ENCODE measurements at regions not wholly inside any gene's neighbourhood (a gene's known extent, or its start where the extent isn't known, plus 50 kb on each side); places are given as distances from the start of the nearest gene placed in this dataset.

DNA sequence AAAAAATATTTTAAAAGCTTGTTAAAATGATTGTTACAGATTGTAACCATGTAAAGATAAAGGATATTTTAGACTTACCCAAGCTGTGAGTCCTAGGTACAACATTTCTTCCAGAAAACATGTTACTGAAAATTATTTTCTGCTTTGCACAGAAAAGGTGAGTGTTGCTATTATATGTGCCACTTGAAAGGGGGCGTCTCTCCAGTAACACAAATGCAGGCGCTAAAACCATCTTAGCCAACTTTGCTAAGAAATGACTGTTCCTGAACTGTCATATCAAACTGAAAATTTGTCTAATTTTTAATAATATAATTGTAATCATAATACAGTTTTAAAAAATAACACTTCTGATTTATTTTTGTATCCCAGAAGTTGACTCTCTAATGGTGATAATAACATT lies 75.6 kb upstream of the KRAS start:
- H3K4me1 ChIP-seq (ENCODE audit: control insufficient read depth in 1 of 2, insufficient read depth in 2 of 2, low read depth in 1 of 2, low read length in 1 of 2), result 0 out of 4 replicates have a peak, but pooled peaks cover 0 to 5% of the 10 kb centered on the region in 2 experiments
- no peaks in the 10 kb centered on the region for H3K27me3 ChIP-seq (ENCODE audit: insufficient read depth)
- no peak overlapping the region for H2AFZ ChIP-seq (ENCODE audit: low read depth)
- no peaks in the 10 kb centered on the region; the same call in 1 of the 2 replicates for H3K9me2 ChIP-seq
- H3F3A ChIP-seq (replicated peaks; ENCODE audit: insufficient read depth), result peaks cover 7% of the 10 kb centered on the region
- ChIA-PET POLR2A (no interaction called here), CTCF (no interaction called here)
- no peaks in the 10 kb centered on the region for H3K79me2 ChIP-seq (ENCODE audit: insufficient read depth)
- DNase-seq, result no peak
- 96% methylated on average over 2 of the region's 2 CpGs for WGBS (ENCODE audit: low lambda C conversion rate)
- TF ChIP-seq RXRA (IDR thresholded peaks at IDR 0.05; ENCODE audit: borderline replicate concordance, low read depth), result no peak
- no peak for TF ChIP-seq TEAD4 (IDR thresholded peaks at IDR 0.05; ENCODE audit: borderline replicate concordance, insufficient read depth)
- TF ChIP-seq MEF2A (IDR thresholded peaks at IDR 0.05; ENCODE audit: borderline replicate concordance, low read depth), result no peak
- TF ChIP-seq, protein P1, sequence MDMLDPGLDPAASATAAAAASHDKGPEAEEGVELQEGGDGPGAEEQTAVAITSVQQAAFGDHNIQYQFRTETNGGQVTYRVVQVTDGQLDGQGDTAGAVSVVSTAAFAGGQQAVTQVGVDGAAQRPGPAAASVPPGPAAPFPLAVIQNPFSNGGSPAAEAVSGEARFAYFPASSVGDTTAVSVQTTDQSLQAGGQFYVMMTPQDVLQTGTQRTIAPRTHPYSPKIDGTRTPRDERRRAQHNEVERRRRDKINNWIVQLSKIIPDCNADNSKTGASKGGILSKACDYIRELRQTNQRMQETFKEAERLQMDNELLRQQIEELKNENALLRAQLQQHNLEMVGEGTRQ (IDR thresholded peaks at IDR 0.05; ENCODE audit: borderline replicate concordance, low read depth, low read length), result no peak
- no peak for TF ChIP-seq FOSL2 (IDR thresholded peaks at IDR 0.05; ENCODE audit: borderline replicate concordance, low read depth)
- no peak for TF ChIP-seq SIN3A (IDR thresholded peaks at IDR 0.05; ENCODE audit: borderline replicate concordance, low read depth, low read length)
- TF ChIP-seq, protein P2, sequence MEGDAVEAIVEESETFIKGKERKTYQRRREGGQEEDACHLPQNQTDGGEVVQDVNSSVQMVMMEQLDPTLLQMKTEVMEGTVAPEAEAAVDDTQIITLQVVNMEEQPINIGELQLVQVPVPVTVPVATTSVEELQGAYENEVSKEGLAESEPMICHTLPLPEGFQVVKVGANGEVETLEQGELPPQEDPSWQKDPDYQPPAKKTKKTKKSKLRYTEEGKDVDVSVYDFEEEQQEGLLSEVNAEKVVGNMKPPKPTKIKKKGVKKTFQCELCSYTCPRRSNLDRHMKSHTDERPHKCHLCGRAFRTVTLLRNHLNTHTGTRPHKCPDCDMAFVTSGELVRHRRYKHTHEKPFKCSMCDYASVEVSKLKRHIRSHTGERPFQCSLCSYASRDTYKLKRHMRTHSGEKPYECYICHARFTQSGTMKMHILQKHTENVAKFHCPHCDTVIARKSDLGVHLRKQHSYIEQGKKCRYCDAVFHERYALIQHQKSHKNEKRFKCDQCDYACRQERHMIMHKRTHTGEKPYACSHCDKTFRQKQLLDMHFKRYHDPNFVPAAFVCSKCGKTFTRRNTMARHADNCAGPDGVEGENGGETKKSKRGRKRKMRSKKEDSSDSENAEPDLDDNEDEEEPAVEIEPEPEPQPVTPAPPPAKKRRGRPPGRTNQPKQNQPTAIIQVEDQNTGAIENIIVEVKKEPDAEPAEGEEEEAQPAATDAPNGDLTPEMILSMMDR (IDR thresholded peaks at IDR 0.05), result no peak
- TF ChIP-seq EZH2phosphoT487 (IDR thresholded peaks at IDR 0.05; ENCODE audit: borderline replicate concordance, low read depth), result no peak
- no peak for TF ChIP-seq POLR2AphosphoS5 (IDR thresholded peaks at IDR 0.05; ENCODE audit: low read depth, low read length)
- no peak for TF ChIP-seq FOXM1 (IDR thresholded peaks at IDR 0.05; ENCODE audit: low read depth)
- TF ChIP-seq, protein P3, sequence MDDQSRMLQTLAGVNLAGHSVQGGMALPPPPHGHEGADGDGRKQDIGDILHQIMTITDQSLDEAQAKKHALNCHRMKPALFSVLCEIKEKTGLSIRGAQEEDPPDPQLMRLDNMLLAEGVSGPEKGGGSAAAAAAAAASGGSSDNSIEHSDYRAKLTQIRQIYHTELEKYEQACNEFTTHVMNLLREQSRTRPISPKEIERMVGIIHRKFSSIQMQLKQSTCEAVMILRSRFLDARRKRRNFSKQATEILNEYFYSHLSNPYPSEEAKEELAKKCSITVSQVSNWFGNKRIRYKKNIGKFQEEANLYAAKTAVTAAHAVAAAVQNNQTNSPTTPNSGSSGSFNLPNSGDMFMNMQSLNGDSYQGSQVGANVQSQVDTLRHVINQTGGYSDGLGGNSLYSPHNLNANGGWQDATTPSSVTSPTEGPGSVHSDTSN (IDR thresholded peaks at IDR 0.05), result no peak
- TF ChIP-seq RCOR1 (IDR thresholded peaks at IDR 0.05; ENCODE audit: low read length), result no peak
- TF ChIP-seq JUND (IDR thresholded peaks at IDR 0.05), result no peak
- TF ChIP-seq FOXJ3 (CRISPR knock-in tag; IDR thresholded peaks at IDR 0.05), result no peak
- no peak for TF ChIP-seq NRF1 (IDR thresholded peaks at IDR 0.05; ENCODE audit: low read depth, low read length)
- TF ChIP-seq TCF12 (IDR thresholded peaks at IDR 0.05), result no peak
- H3K9me3 ChIP-seq, result no peaks in the 10 kb centered on the region
- no peak overlapping the region for H3K9ac ChIP-seq
- no peak overlapping the region for H3K4me3 ChIP-seq (ENCODE audit: low read depth in 2 of 2, low read length in 1 of 2)
- no peak overlapping the region for H3K27ac ChIP-seq (ENCODE audit: low read depth in 2 of 2, low read length in 1 of 2)
- no peak overlapping the region for H3K4me2 ChIP-seq
- H3K36me3 ChIP-seq (replicated peaks in 1 of 2; ENCODE audit: control insufficient read depth in 1 of 2, insufficient read depth in 2 of 2, low read length in 1 of 2), result no peaks in the 10 kb centered on the region
- no peaks in the 10 kb centered on the region for H4K20me1 ChIP-seq (ENCODE audit: insufficient read depth)

DNA sequence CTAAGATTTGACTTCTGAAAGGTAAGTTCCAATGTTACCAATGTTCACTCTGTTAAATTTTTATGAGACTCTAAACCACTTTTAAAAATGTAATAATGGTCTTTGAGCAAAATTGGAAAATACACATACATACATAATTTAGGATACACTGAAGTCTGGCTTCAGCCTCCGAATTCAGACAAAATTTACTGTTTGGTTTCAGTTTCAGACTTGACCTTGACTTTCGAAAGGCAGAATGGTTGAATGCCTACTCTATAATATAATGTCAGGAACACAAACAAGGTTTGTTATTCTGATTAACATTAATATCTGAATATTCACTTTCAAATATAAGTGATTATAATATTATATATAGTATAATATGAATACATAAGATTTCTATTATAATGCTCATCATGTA lies 74.1 kb upstream of the KRAS start:
- 88% methylated on average over 2 of the region's 2 CpGs for WGBS (ENCODE audit: low lambda C conversion rate)
- no peak for DNase-seq
- Histone ChIP-seq H3K4me2 (no peak overlapping the region), H3K9me2 (no peaks in the 10 kb centered on the region; the same call in 1 of the 2 replicates), H3K9ac (no peak overlapping the region), H4K20me1 (ENCODE audit: insufficient read depth) (no peaks in the 10 kb centered on the region), H3K9me3 (no peaks in the 10 kb centered on the region), H3K4me1 (ENCODE audit: control insufficient read depth in 1 of 2, insufficient read depth in 2 of 2, low read depth in 1 of 2, low read length in 1 of 2) (0 out of 4 replicates have a peak, but pooled peaks cover 0 to 5% of the 10 kb centered on the region in 2 experiments), H2AFZ (ENCODE audit: low read depth) (no peak overlapping the region), H3K27me3 (ENCODE audit: insufficient read depth) (no peaks in the 10 kb centered on the region), H3K79me2 (ENCODE audit: insufficient read depth) (no peaks in the 10 kb centered on the region), H3K4me3 (ENCODE audit: low read depth in 2 of 2, low read length in 1 of 2) (no peak overlapping the region), H3F3A (replicated peaks; ENCODE audit: insufficient read depth) (peaks cover 7% of the 10 kb centered on the region), H3K36me3 (replicated peaks in 1 of 2; ENCODE audit: control insufficient read depth in 1 of 2, insufficient read depth in 2 of 2, low read length in 1 of 2) (no peaks in the 10 kb centered on the region), H3K27ac (ENCODE audit: low read depth in 2 of 2, low read length in 1 of 2) (no peak overlapping the region)
- TF ChIP-seq TCF12 (IDR thresholded peaks at IDR 0.05) (no peak), RAD21 (IDR thresholded peaks at IDR 0.05; ENCODE audit: low read length) (no peak), CHD2 (IDR thresholded peaks at IDR 0.05; ENCODE audit: low read length, partially characterized antibody) (no peak), FOXM1 (IDR thresholded peaks at IDR 0.05; ENCODE audit: low read depth) (no peak), RCOR1 (IDR thresholded peaks at IDR 0.05; ENCODE audit: low read length) (no peak), FOXJ3 (CRISPR knock-in tag; IDR thresholded peaks at IDR 0.05) (no peak), ELF1 (IDR thresholded peaks at IDR 0.05) (no peak), POLR2AphosphoS5 (IDR thresholded peaks at IDR 0.05; ENCODE audit: low read depth, low read length) (no peak), SMC3 (IDR thresholded peaks at IDR 0.05; ENCODE audit: low read depth, low read length) (no peak), RXRA (IDR thresholded peaks at IDR 0.05; ENCODE audit: borderline replicate concordance, low read depth) (no peak)
- TF ChIP-seq, protein P4, sequence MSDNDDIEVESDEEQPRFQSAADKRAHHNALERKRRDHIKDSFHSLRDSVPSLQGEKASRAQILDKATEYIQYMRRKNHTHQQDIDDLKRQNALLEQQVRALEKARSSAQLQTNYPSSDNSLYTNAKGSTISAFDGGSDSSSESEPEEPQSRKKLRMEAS (IDR thresholded peaks at IDR 0.05; ENCODE audit: low read depth), result no peak
- TF ChIP-seq, protein P5, sequence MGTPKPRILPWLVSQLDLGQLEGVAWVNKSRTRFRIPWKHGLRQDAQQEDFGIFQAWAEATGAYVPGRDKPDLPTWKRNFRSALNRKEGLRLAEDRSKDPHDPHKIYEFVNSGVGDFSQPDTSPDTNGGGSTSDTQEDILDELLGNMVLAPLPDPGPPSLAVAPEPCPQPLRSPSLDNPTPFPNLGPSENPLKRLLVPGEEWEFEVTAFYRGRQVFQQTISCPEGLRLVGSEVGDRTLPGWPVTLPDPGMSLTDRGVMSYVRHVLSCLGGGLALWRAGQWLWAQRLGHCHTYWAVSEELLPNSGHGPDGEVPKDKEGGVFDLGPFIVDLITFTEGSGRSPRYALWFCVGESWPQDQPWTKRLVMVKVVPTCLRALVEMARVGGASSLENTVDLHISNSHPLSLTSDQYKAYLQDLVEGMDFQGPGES (IDR thresholded peaks at IDR 0.05; ENCODE audit: low read depth, low read length), result no peak
- CTCF ChIA-PET, result no interaction called here
- POLR2A ChIA-PET, result no interaction called here

Data from SK-N-SH (cell line).